ENCODE measurements at regions not wholly inside any gene's neighbourhood (a gene's known extent, or its start where the extent isn't known, plus 50 kb on each side); places are given as distances from the start of the nearest gene placed in this dataset.

- no peak for DNase-seq
Measured at GRCh38 chr5:82408033-82408432, 129.9 kb upstream of the RPS23 start.

GRCh38 chr5:82406205-82406773, 128.1 kb upstream of the RPS23 start:
- no peak for DNase-seq

- DNase-seq = no peak
Measured at GRCh38 chr5:82405618-82406204, 127.6 kb upstream of the RPS23 start.

GRCh38 chr5:82405161-82405560, 127.0 kb upstream of the RPS23 start:
- DNase-seq = no peak

- DNase-seq = no peak
Measured at GRCh38 chr5:82404382-82404945, 126.3 kb upstream of the RPS23 start.

- DNase-seq = no peak
Measured at GRCh38 chr5:82403724-82404123, 125.6 kb upstream of the RPS23 start.

- DNase-seq = no peak
Measured at GRCh38 chr5:82403026-82403425, 124.9 kb upstream of the RPS23 start.

GRCh38 chr5:82399111-82399510, 121.0 kb upstream of the RPS23 start:
- DNase-seq = no peak

GRCh38 chr5:82397741-82398320, 119.7 kb upstream of the RPS23 start:
- no peak for DNase-seq

- DNase-seq = peak in 31 of 56 donors; percentile 0 to 76 (median 8)
Measured at GRCh38 chr5:82396871-82397514, 118.8 kb upstream of the RPS23 start.

GRCh38 chr5:82396396-82396795, 118.2 kb upstream of the RPS23 start:
- DNase-seq = no peak

- DNase-seq = no peak
Measured at GRCh38 chr5:82393951-82394350, 115.8 kb upstream of the RPS23 start.

GRCh38 chr5:82390088-82390487, 111.9 kb upstream of the RPS23 start:
- DNase-seq = no peak

- DNase-seq = no peak
Measured at GRCh38 chr5:82389347-82389746, 111.2 kb upstream of the RPS23 start.

GRCh38 chr5:82388181-82388580, 110.0 kb upstream of the RPS23 start:
- no peak for DNase-seq

- no peak for DNase-seq
Measured at GRCh38 chr5:82387819-82388166, 109.6 kb upstream of the RPS23 start.

GRCh38 chr5:82387001-82387818, 109.1 kb upstream of the RPS23 start:
- DNase-seq = no peak

- no peak for DNase-seq
Measured at GRCh38 chr5:82386576-82386975, 108.4 kb upstream of the RPS23 start.

GRCh38 chr5:82384034-82384750, 106.0 kb upstream of the RPS23 start:
- DNase-seq = no peak

GRCh38 chr5:82381591-82381990, 103.4 kb upstream of the RPS23 start:
- DNase-seq = no peak

GRCh38 chr5:82376307-82376706, 98.2 kb upstream of the RPS23 start:
- DNase-seq = no peak
